ENCODE measurements at regions not wholly inside any gene's neighbourhood (a gene's known extent, or its start where the extent isn't known, plus 50 kb on each side); places are given as distances from the start of the nearest gene placed in this dataset.

- Histone ChIP-seq H3K79me2 (ENCODE audit: control insufficient read depth, insufficient read depth, low read length, poor library complexity) (no peaks in the 10 kb centered on the region), H3K9ac (ENCODE audit: low read length) (no peak overlapping the region), H2BK120ac (ENCODE audit: insufficient read depth, low read length, poor library complexity) (no peak overlapping the region), H2BK5ac (ENCODE audit: low read depth, low read length, poor library complexity) (no peak overlapping the region), H3K4me2 (ENCODE audit: low read length) (no peak overlapping the region), H3K36me3 (ENCODE audit: control insufficient read depth in 1 of 2, insufficient read depth in 2 of 2, low read length in 2 of 2) (no peaks in the 10 kb centered on the region), H3K79me1 (ENCODE audit: low read length) (peaks cover 1% of the 10 kb centered on the region), H3K18ac (ENCODE audit: low read length) (no peak overlapping the region), H3K4me1 (ENCODE audit: control insufficient read depth in 1 of 2, insufficient read depth in 2 of 2, low read length in 2 of 2) (no peaks in the 10 kb centered on the region), H3K27ac (ENCODE audit: low read depth, low read length) (peak overlapping the region; percentile 41), H3K4me3 (ENCODE audit: low read depth, low read length) (no peak overlapping the region), H3K23ac (ENCODE audit: low read length) (no peak overlapping the region), H2AK5ac (ENCODE audit: low read length) (no peak overlapping the region), H4K12ac (ENCODE audit: low read depth, low read length) (no peak overlapping the region), H3K14ac (ENCODE audit: low read length) (no peak overlapping the region), H4K91ac (ENCODE audit: low read depth, low read length) (no peak overlapping the region), H3K4ac (ENCODE audit: low read depth, low read length) (no peak overlapping the region), H2BK12ac (ENCODE audit: low read length) (no peak overlapping the region), H4K8ac (ENCODE audit: low read depth, low read length) (no peak overlapping the region), H3K9me3 (ENCODE audit: insufficient read depth, low read depth, low read length) (no peaks in the 10 kb centered on the region), H2AFZ (ENCODE audit: insufficient read depth, low read length, poor library complexity) (no peak overlapping the region), H3K27me3 (ENCODE audit: insufficient read depth, low read length) (no peaks in the 10 kb centered on the region)
- peak in 1 of 2 donors; percentile 61 for DNase-seq
Measured at GRCh38 chr4:107279733-107280132, 243.6 kb upstream of the DKK2 start.

- H2BK120ac ChIP-seq (ENCODE audit: insufficient read depth, low read length, poor library complexity), result no peak overlapping the region
- H3K14ac ChIP-seq (ENCODE audit: low read length), result no peak overlapping the region
- H3K9me3 ChIP-seq (ENCODE audit: insufficient read depth, low read depth, low read length), result no peaks in the 10 kb centered on the region
- no CpG with 5 or more reads among the region's 4 CpGs for WGBS (ENCODE audit: extremely low coverage, insufficient coverage, insufficient read length)
- no peaks in the 10 kb centered on the region for H3K79me2 ChIP-seq (ENCODE audit: control insufficient read depth, insufficient read depth, low read length, poor library complexity)
- H3K27ac ChIP-seq (ENCODE audit: low read depth, low read length), result peak overlapping the region; percentile 70
- no peaks in the 10 kb centered on the region for H3K27me3 ChIP-seq (ENCODE audit: insufficient read depth, low read length)
- no peak overlapping the region for H4K12ac ChIP-seq (ENCODE audit: low read depth, low read length)
- H3K4me1 ChIP-seq (ENCODE audit: control insufficient read depth in 1 of 2, insufficient read depth in 2 of 2, low read length in 2 of 2), result no peaks in the 10 kb centered on the region
- no peak overlapping the region for H2BK5ac ChIP-seq (ENCODE audit: low read depth, low read length, poor library complexity)
- no peak overlapping the region for H3K18ac ChIP-seq (ENCODE audit: low read length)
- H3K36me3 ChIP-seq (ENCODE audit: control insufficient read depth in 1 of 2, insufficient read depth in 2 of 2, low read length in 2 of 2), result no peaks in the 10 kb centered on the region
- H4K8ac ChIP-seq (ENCODE audit: low read depth, low read length), result no peak overlapping the region
- peaks cover 1% of the 10 kb centered on the region for H3K79me1 ChIP-seq (ENCODE audit: low read length)
- DNase-seq, result no peak
- H3K9ac ChIP-seq (ENCODE audit: low read length), result no peak overlapping the region
- no peak overlapping the region for H3K4me2 ChIP-seq (ENCODE audit: low read length)
- H2AK5ac ChIP-seq (ENCODE audit: low read length), result no peak overlapping the region
- H3K4ac ChIP-seq (ENCODE audit: low read depth, low read length), result no peak overlapping the region
- H3K4me3 ChIP-seq (ENCODE audit: low read depth, low read length), result no peak overlapping the region
- H3K23ac ChIP-seq (ENCODE audit: low read length), result no peak overlapping the region
- H2BK12ac ChIP-seq (ENCODE audit: low read length), result no peak overlapping the region
- no peak overlapping the region for H4K91ac ChIP-seq (ENCODE audit: low read depth, low read length)
- H2AFZ ChIP-seq (ENCODE audit: insufficient read depth, low read length, poor library complexity), result no peak overlapping the region
Measured at GRCh38 chr4:107278791-107279483, 242.8 kb upstream of the DKK2 start.

- Histone ChIP-seq H4K91ac (ENCODE audit: low read depth, low read length) (no peak overlapping the region), H2BK5ac (ENCODE audit: low read depth, low read length, poor library complexity) (no peak overlapping the region), H3K4me1 (ENCODE audit: control insufficient read depth in 1 of 2, insufficient read depth in 2 of 2, low read length in 2 of 2) (no peaks in the 10 kb centered on the region), H3K18ac (ENCODE audit: low read length) (no peak overlapping the region), H4K12ac (ENCODE audit: low read depth, low read length) (no peak overlapping the region), H2BK12ac (ENCODE audit: low read length) (no peak overlapping the region), H3K4me3 (ENCODE audit: low read depth, low read length) (no peak overlapping the region), H4K8ac (ENCODE audit: low read depth, low read length) (no peak overlapping the region), H3K79me2 (ENCODE audit: control insufficient read depth, insufficient read depth, low read length, poor library complexity) (no peaks in the 10 kb centered on the region), H3K9ac (ENCODE audit: low read length) (no peak overlapping the region), H3K14ac (ENCODE audit: low read length) (no peak overlapping the region), H2BK120ac (ENCODE audit: insufficient read depth, low read length, poor library complexity) (no peak overlapping the region), H3K23ac (ENCODE audit: low read length) (no peak overlapping the region), H3K9me3 (ENCODE audit: insufficient read depth, low read depth, low read length) (no peaks in the 10 kb centered on the region), H3K36me3 (ENCODE audit: control insufficient read depth in 1 of 2, insufficient read depth in 2 of 2, low read length in 2 of 2) (no peaks in the 10 kb centered on the region), H3K27ac (ENCODE audit: low read depth, low read length) (no peak overlapping the region), H2AK5ac (ENCODE audit: low read length) (no peak overlapping the region), H3K4me2 (ENCODE audit: low read length) (no peak overlapping the region), H2AFZ (ENCODE audit: insufficient read depth, low read length, poor library complexity) (no peak overlapping the region), H3K27me3 (ENCODE audit: insufficient read depth, low read length) (no peaks in the 10 kb centered on the region), H3K4ac (ENCODE audit: low read depth, low read length) (no peak overlapping the region), H3K79me1 (ENCODE audit: low read length) (peaks cover 1% of the 10 kb centered on the region)
- no peak for DNase-seq
Measured at GRCh38 chr4:107276052-107276451, 239.9 kb upstream of the DKK2 start.

- H3K27me3 ChIP-seq (ENCODE audit: insufficient read depth, low read length), result no peaks in the 10 kb centered on the region
- H2BK120ac ChIP-seq (ENCODE audit: insufficient read depth, low read length, poor library complexity), result no peak overlapping the region
- H2AFZ ChIP-seq (ENCODE audit: insufficient read depth, low read length, poor library complexity), result no peak overlapping the region
- H4K91ac ChIP-seq (ENCODE audit: low read depth, low read length), result no peak overlapping the region
- H3K23ac ChIP-seq (ENCODE audit: low read length), result no peak overlapping the region
- no peak overlapping the region for H2AK5ac ChIP-seq (ENCODE audit: low read length)
- no peak overlapping the region for H3K18ac ChIP-seq (ENCODE audit: low read length)
- H3K4me1 ChIP-seq (ENCODE audit: control insufficient read depth in 1 of 2, insufficient read depth in 2 of 2, low read length in 2 of 2), result no peaks in the 10 kb centered on the region
- H3K36me3 ChIP-seq (ENCODE audit: control insufficient read depth in 1 of 2, insufficient read depth in 2 of 2, low read length in 2 of 2), result no peaks in the 10 kb centered on the region
- no peak overlapping the region for H3K9ac ChIP-seq (ENCODE audit: low read length)
- H3K14ac ChIP-seq (ENCODE audit: low read length), result no peak overlapping the region
- H4K8ac ChIP-seq (ENCODE audit: low read depth, low read length), result no peak overlapping the region
- H3K4ac ChIP-seq (ENCODE audit: low read depth, low read length), result no peak overlapping the region
- peak overlapping the region; percentile 30 for H2BK12ac ChIP-seq (ENCODE audit: low read length)
- no peak overlapping the region for H3K4me3 ChIP-seq (ENCODE audit: low read depth, low read length)
- peaks cover 2% of the 10 kb centered on the region for H3K9me3 ChIP-seq (ENCODE audit: insufficient read depth, low read depth, low read length)
- no peak overlapping the region for H4K12ac ChIP-seq (ENCODE audit: low read depth, low read length)
- DNase-seq, result no peak
- H2BK5ac ChIP-seq (ENCODE audit: low read depth, low read length, poor library complexity), result no peak overlapping the region
- H3K79me2 ChIP-seq (ENCODE audit: control insufficient read depth, insufficient read depth, low read length, poor library complexity), result no peaks in the 10 kb centered on the region
- peaks cover 1% of the 10 kb centered on the region for H3K79me1 ChIP-seq (ENCODE audit: low read length)
- H3K4me2 ChIP-seq (ENCODE audit: low read length), result no peak overlapping the region
- H3K27ac ChIP-seq (ENCODE audit: low read depth, low read length), result no peak overlapping the region
Measured at GRCh38 chr4:107275225-107275624, 239.1 kb upstream of the DKK2 start.
